A549 (cell line): ENCODE measurements at regions not wholly inside any gene's neighbourhood (a gene's known extent, or its start where the extent isn't known, plus 50 kb on each side); places are given as distances from the start of the nearest gene placed in this dataset.

Source experiments
- ATAC-seq, 2 experiments: fragments of 200-7000 bp in 1 of 2; fragments of >200 bp in 1 of 2; cut with Nextera tagmentation in 1 of 2; cut with Tn5 transposase in 1 of 2; 3 replicates each; pipeline versions ENCODE4 v1.8.0 to v1.9.1; 2018 to 2020; ENCODE audit warnings: mild to moderate bottlenecking in 1 of 2, moderate library complexity in 1 of 2
- CTCF ChIA-PET: fragments of 300-600 bp; sonication (Branson Sonifier 250); formaldehyde crosslinking; extraction: SDS; loops from one replicate; lab custom pipeline; 2021; ENCODE audit warnings: antibody characterized with exemption, inconsistent platforms; lab: Yijun Ruan, JAX
- POLR2A ChIA-PET: fragments of 350-600 bp; formaldehyde crosslinking; extraction: SDS; loops from one replicate; lab custom pipeline; 2021; ENCODE audit warnings: antibody characterized with exemption, inconsistent platforms; lab: Yijun Ruan, JAX
- DNase-seq, 2 experiments: peaks; one replicate each; pipeline versions ENCODE4 v3.0.0 to v3.0.0-alpha.2; 2011 to 2016; ENCODE audit warnings: low read depth in 1 of 2, low spot score in 1 of 2
- FAIRE-seq: peaks from 2 replicates; lab custom pipeline; 2011; peaks lifted over from hg19 to GRCh38; lab: Jason Lieb, UNC
- H3K27ac ChIP-seq, 2 experiments: fragments of >200 bp; sonication (Bioruptor Twin); formaldehyde crosslinking; 3 replicates each; pipeline ENCODE4 v1.5.1; 2016 to 2017
- H3K4me1 ChIP-seq: fragments of >200 bp; sonication (Bioruptor Twin); formaldehyde crosslinking; 3 replicates; pipeline ENCODE4 v1.6.1; 2016
- H3K4me2 ChIP-seq: fragments of >200 bp; sonication (Bioruptor Twin); formaldehyde crosslinking; 3 replicates; pipeline ENCODE4 v1.6.1; 2016
- H3K4me3 ChIP-seq: fragments of >200 bp; sonication (Bioruptor Twin); formaldehyde crosslinking; 3 replicates; pipeline ENCODE4 v1.5.1; 2016
- H3K9me3 ChIP-seq: fragments of >200 bp; sonication (Bioruptor Twin); formaldehyde crosslinking; 3 replicates; pipeline ENCODE4 v1.6.1; 2016
- BHLHE40 ChIP-seq: IDR thresholded peaks from 2 replicates; pipeline ENCODE4 v1.6.1; 2012; ENCODE audit warnings: low read depth, low read length, inconsistent platforms
- CBX8 ChIP-seq: fragments of 200-600 bp; sonication (generic); IDR thresholded peaks from 2 replicates; pipeline ENCODE4 v1.6.1; 2016
- CHD2 ChIP-seq: fragments of 150-350 bp; IDR thresholded peaks from 2 replicates; pipeline ENCODE4 v1.6.1; 2014; ENCODE audit warnings: low read length; ENCODE audit not compliant: partially characterized antibody
- CHD4 ChIP-seq: fragments of 200-600 bp; sonication (generic); IDR thresholded peaks from 2 replicates; pipeline ENCODE4 v1.6.1; 2016; ENCODE audit warnings: antibody characterized with exemption, mild to moderate bottlenecking, borderline replicate concordance
- EHMT2 ChIP-seq: fragments of 200-600 bp; sonication (generic); IDR thresholded peaks from 2 replicates; pipeline ENCODE4 v1.6.1; 2016; ENCODE audit warnings: antibody characterized with exemption, low read depth, mild to moderate bottlenecking, moderate library complexity
- ELK1 ChIP-seq: fragments of 150-350 bp; IDR thresholded peaks from 2 replicates; pipeline ENCODE4 v1.6.1; 2014; ENCODE audit warnings: low read depth, mild to moderate bottlenecking, low read length
- EP300 ChIP-seq, 2 experiments: fragments of >200 bp; sonication (Bioruptor Twin); formaldehyde crosslinking; IDR thresholded peaks; 2 replicates in 1 of 2; 3 replicates in 1 of 2; pipeline ENCODE4 v1.6.1; 2016 to 2017
- FOSL2 ChIP-seq, 2 experiments: fragments of 450-650 bp in 1 of 2; fragments of >200 bp in 1 of 2; sonication (Bioruptor Twin) in 1 of 2; formaldehyde crosslinking; IDR thresholded peaks; 2 replicates each; pipeline versions ENCODE4 v1.5.0 to v1.6.1; 2016 to 2020; ENCODE audit warnings: mild to moderate bottlenecking in 1 of 2, moderate library complexity in 1 of 2
- HES2 ChIP-seq: fragments of >200 bp; sonication (Bioruptor Twin); formaldehyde crosslinking; IDR thresholded peaks from 2 replicates; pipeline ENCODE4 v1.6.1; 2016
- HEYL ChIP-seq: fragments of 250-450 bp; sonication (Bioruptor Pico); IDR thresholded peaks from 2 replicates; pipeline ENCODE4 v1.8.0; 2021; ENCODE audit warnings: mild to moderate bottlenecking, moderate library complexity
- HMGXB4 ChIP-seq: fragments of 250-450 bp; sonication (Bioruptor Pico); IDR thresholded peaks from 2 replicates; pipeline ENCODE4 v1.5.0; 2021; ENCODE audit warnings: mild to moderate bottlenecking, moderate library complexity, borderline replicate concordance
- KDM5A ChIP-seq: fragments of 200-600 bp; sonication (generic); IDR thresholded peaks from 2 replicates; pipeline ENCODE4 v1.6.1; 2016; ENCODE audit warnings: antibody characterized with exemption, mild to moderate bottlenecking
- MYC ChIP-seq: IDR thresholded peaks from 2 replicates; pipeline ENCODE4 v1.6.1; 2012; ENCODE audit warnings: mild to moderate bottlenecking, inconsistent platforms, low read length, improper control_type of control experiment, borderline replicate concordance
- NFE2L2 ChIP-seq: fragments of 150-350 bp; conservative IDR thresholded peaks from 2 replicates; pipeline ENCODE4 v1.6.1; 2014; ENCODE audit warnings: low read length
- NPAS2 ChIP-seq: fragments of 250-450 bp; sonication (Bioruptor Pico); IDR thresholded peaks from 2 replicates; pipeline ENCODE4 v1.8.0; 2022; ENCODE audit warnings: mild to moderate bottlenecking, moderate library complexity, borderline replicate concordance
- PBX3 ChIP-seq: IDR thresholded peaks from 2 replicates; pipeline ENCODE4 v1.6.1; 2012
- PHF8 ChIP-seq: fragments of 200-600 bp; sonication (generic); IDR thresholded peaks from 2 replicates; pipeline ENCODE4 v1.6.1; 2016; ENCODE audit warnings: low read depth, mild to moderate bottlenecking, antibody characterized with exemption, moderate library complexity, borderline replicate concordance
- POLR2A ChIP-seq: IDR thresholded peaks from 2 replicates; pipeline ENCODE4 v1.6.1; 2012; ENCODE audit warnings: mild to moderate bottlenecking, low read length
- POLR2AphosphoS2 ChIP-seq: conservative IDR thresholded peaks from 2 replicates; pipeline ENCODE4 v1.6.1; 2012; ENCODE audit warnings: low read length, improper control_type of control experiment, inconsistent platforms
- USF2 ChIP-seq: fragments of 450-650 bp; IDR thresholded peaks from 2 replicates; pipeline ENCODE4 v1.6.1; 2014; ENCODE audit warnings: antibody characterized with exemption
- ZFP36 ChIP-seq: fragments of 450-650 bp; IDR thresholded peaks from 2 replicates; pipeline ENCODE4 v1.6.1; 2014; ENCODE audit warnings: borderline replicate concordance; ENCODE audit not compliant: partially characterized antibody
- ZSCAN20 ChIP-seq: fragments of 250-450 bp; sonication (Bioruptor Pico); IDR thresholded peaks from 2 replicates; pipeline ENCODE4 v1.8.0; 2022; ENCODE audit warnings: mild to moderate bottlenecking, moderate library complexity
- whole genome bisulfite sequencing: methylation state at CpG from one replicate; pipeline ENCODE4 v1.1.6; 2017; ENCODE audit errors: missing lambda C conversion rate; 5-methylcytosine and 5-hydroxymethylcytosine counted together

GRCh38 chr14:45968037-45968436, 683.5 kb downstream of the RPL10L start:
- TF ChIP-seq CBX8 = no peak
- no peak for TF ChIP-seq NFE2L2
- no peak for TF ChIP-seq FOSL2 (IDR thresholded peaks at IDR 0.05)
- TF ChIP-seq FOSL2 (CRISPR knock-in tag; IDR thresholded peaks at IDR 0.05) = no peak
- no peak for TF ChIP-seq CHD4
- TF ChIP-seq HES2 = no peak
- TF ChIP-seq USF2 = no peak
- no peak for TF ChIP-seq ZSCAN20 (CRISPR knock-in tag)
- no peak for TF ChIP-seq PBX3
- TF ChIP-seq ZFP36 = no peak
- TF ChIP-seq KDM5A = no peak
- TF ChIP-seq, all 56 proteins: peak for 0
- DNase-seq (no peak), FAIRE-seq (no peak), ATAC-seq (no peak)
- Histone ChIP-seq H3K27ac (no peak overlapping the region), H3K9me3 (peaks cover 3% of the 10 kb centered on the region; the same call in 1 of the 3 replicates), H3K4me1 (no peaks in the 10 kb centered on the region), H3K4me2 (no peak overlapping the region), H3K4me3 (no peak overlapping the region)
- WGBS = 4% methylated on average over 1 of the region's 1 CpG
- ChIA-PET POLR2A (no interaction called here), CTCF (no interaction called here)

- ChIA-PET CTCF (no interaction called here), POLR2A (no interaction called here)
- Histone ChIP-seq H3K4me3 (no peak overlapping the region), H3K4me1 (no peaks in the 10 kb centered on the region), H3K27ac (no peak overlapping the region), H3K9me3 (no peaks in the 10 kb centered on the region)
- FAIRE-seq = no peak
- no peak for TF ChIP-seq EHMT2
- no peak for TF ChIP-seq FOSL2 (IDR thresholded peaks at IDR 0.05)
- TF ChIP-seq FOSL2 (CRISPR knock-in tag; IDR thresholded peaks at IDR 0.05) = no peak
- no peak for TF ChIP-seq EP300 (IDR thresholded peaks at IDR 0.05)
- no peak for TF ChIP-seq POLR2A
- no peak for TF ChIP-seq CHD2
- no peak for TF ChIP-seq PHF8
- TF ChIP-seq BHLHE40 = no peak
- TF ChIP-seq MYC = no peak
- no peak for TF ChIP-seq NPAS2
- no peak for TF ChIP-seq ELK1
- TF ChIP-seq HEYL (CRISPR knock-in tag) = no peak
- no peak for TF ChIP-seq POLR2AphosphoS2
- no peak for TF ChIP-seq KDM5A
- TF ChIP-seq HMGXB4 (CRISPR knock-in tag) = no peak
- TF ChIP-seq PBX3 = no peak
- TF ChIP-seq, all 56 proteins: peak for 0
- ATAC-seq = no peak
- H3K4me2 ChIP-seq = no peak overlapping the region
- WGBS = 4% methylated on average over 2 of the region's 2 CpGs
- no peak for DNase-seq
These were observed 696.5 kb upstream of the MIS18BP1 start for GRCh38 chr14:45949479-45949878.
